ENCODE measurements at regions not wholly inside any gene's neighbourhood (a gene's known extent, or its start where the extent isn't known, plus 50 kb on each side); places are given as distances from the start of the nearest gene placed in this dataset.

DNA sequence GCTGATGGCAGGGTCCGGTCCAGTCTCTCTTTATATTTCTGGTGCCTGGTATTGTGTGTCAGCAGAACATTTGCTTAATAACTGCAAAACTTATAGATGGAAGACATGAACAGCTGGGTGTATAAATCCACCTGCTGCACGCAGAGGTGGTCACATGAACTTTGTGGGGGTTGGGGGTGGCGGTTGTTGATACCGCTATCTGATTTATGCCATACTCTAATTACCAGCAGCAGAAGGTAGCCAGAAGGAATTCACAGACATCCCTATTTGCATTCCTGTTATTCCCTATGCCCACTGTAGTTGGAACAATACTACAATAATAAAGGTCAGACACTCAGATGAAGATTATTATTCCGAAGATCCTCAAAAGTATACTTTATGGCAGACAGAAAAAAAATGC, 121.6 kb upstream of the PUDP start:
- no peak for DNase-seq

DNA sequence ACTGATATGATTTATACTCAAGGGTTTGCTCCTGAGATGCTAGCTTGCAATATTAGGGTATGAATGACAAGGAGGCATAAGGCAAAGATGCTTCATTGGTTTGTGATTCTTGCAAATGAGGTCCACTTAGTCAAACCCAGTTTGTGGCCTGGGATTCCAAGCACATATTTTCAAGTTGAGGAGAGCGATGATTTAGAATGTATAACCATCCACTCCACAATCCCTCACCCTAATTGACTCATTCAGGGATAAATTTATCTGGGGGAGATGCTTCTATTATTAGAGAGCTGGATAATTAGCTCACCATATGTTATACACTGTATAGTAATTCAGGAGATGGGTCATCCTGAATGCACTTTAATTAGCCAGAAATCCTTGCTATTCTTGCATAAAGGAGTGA, 118.3 kb upstream of the PUDP start:
- DNase-seq, result no peak

DNA sequence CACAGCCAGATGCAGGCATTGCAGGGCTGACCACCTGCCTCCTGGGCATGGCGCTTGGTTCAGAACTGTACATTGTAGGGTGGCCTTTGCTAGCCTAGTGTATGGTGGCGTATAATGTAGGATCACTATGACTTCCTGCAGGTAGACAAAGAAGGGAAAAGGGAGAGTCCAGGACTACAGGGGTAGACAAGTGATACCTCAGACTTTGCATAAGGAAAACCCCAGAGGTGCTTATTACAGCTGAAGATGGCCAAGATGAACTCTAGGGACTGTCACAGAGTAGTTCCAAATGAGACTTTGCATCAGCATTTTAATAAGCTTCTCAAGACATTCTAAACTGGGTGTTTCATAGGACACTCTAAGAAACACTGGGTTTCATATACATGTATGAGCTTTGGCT, 116.4 kb upstream of the PUDP start:
- no peak for DNase-seq

DNA sequence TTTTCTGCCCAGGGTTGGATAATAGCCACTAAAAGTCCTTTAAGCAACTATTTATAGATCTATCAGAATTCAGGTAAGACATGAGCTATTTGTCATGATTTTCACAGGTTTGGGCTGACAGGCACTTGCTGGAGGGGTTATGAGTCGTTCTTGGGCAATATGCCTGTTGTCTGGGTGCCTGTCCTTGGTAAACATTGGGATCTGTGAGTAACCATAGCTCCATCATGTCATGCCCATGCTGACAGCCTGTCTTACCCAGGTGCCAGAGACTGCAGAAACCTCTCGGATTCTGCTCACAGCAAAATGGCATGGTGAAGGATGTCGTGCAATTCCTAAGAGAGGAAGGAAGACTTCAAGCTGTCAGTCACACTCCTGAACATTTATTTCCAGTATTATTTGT, 116.0 kb upstream of the PUDP start:
- no peak for DNase-seq

DNA sequence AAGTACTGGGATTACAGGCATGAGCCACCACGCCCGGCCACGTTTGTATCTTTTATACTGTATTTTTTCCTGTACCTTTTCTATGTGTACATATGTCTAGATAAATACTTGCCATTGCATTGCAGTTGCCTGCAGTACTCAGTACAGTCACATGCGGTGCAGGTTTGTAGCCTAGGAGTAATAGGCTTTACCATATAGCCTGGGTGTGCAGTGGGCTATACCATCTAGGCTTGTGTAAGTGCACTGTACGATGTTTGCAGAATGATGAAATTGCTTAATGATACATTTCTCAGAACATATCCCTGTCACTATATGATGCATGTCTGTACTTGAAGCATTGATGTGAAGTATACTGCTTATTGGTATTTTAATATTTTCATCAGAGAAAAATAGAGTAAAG, 115.4 kb upstream of the PUDP start:
- no peak for DNase-seq

DNA sequence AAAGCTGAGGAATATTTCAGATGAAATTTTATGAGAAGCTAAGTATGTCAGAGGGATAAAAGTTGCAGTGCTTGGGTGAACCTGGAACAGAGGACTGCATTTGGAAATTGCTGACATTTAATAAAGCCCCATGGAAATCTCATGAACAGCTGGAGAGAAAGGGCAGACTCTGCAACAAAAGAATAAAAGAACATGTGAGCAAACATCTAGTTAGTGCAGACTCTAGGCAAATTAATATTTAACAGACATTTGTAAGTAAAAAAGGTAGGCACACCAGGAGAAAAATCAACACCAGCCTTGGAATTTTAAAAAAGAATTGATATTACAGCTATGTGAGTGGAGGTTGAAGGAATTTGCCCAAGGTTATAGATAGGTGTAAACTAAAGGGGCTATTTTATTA, 114.6 kb upstream of the PUDP start:
- DNase-seq, result no peak

DNA sequence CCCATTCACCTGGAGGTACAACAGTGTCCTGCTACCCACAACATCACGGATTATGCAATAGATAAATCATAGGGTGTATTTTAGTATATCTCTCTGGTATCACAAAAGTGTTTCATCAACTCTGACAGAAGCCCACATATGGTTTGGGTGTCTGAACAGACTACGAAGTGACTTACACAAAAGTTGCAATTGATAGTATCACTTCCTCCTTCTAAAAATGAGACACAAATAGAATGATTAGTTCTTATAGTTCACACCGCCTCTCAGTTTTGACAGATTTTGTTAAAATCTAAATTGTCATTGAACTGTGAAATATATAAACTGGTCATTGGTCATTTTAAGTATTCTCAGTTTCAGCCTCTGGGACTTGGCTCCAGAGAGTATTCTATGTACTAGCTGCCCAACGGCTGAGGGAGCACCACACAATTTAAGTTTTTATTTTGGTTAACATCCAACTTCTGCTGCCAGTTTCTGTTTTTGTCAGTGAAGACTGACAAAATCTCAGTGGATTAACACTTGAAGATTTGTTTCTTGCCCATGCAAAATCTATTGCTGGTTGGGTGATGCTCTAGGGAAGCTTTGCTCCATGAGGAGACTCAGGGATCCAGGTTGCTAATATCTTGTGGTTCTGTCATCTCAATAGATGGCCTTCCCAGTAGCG, 113.8 kb upstream of the PUDP start:
- DNase-seq, result no peak

DNA sequence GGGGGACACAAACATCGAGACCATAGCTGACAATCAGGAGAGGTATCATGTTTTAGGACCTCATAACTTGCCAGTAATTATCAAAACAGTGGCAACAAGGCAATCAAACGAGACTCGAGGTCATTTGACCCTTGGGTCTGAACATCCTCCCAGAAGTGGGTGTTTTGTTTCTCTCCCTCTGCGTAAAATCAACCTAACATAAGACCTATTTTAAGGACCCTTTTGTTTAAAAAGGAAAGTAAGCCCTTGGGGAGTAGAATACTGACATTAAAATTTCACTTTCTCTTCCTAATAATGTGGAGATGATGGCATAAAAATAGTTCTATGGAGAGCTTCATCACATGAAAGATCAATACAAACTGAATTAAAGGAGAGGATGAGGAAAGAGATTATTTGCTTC, 106.2 kb upstream of the PUDP start:
- DNase-seq, result no peak

DNA sequence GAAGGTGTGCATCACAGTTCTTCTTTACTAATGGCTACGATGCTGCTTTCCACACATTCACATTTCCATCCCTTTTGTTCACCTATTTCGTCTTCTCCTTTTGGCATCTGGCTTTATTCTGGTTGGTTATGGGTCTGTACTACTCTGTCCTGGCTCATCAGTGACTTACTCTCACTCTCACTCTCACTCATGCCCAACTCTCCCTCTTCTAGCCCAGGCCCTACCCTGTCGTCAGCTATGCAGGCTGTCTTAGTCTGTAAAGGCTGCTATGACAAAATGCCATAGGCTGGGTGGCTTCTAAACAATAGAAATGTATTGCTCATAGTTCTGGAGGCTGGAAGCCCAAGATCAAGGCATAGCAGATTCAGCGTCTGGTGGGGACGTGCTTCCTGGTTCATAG, 105.6 kb upstream of the PUDP start:
- no peak for DNase-seq

DNA sequence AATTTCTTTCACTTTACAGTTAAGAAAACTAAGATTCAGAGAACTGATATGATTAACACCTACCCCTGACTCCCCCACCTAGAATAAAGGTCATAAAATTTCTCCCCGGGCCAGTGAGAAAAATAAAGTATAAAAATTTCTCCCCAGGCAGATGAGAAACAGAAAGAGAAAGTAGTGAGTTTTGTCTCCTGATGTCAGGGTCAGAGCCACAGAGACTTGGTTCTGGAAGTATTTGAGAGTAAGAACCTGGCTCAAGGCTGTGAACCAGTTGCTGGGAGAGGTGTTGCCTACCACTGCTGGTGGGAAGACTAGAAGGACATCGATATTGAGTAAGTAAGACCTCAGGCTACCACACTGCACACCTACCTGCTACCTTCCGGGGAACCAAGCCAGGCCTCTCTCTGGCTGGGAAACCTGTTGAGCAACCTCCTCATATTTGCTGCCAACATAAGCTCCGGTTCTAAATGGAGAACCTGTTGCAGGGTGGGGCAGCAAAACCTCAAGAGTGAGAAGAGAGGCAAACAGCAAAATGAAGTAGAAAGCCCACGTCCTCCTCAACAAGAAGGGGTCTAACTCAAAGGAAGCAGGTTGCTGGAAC, 104.2 kb upstream of the PUDP start:
- DNase-seq, result no peak

DNA sequence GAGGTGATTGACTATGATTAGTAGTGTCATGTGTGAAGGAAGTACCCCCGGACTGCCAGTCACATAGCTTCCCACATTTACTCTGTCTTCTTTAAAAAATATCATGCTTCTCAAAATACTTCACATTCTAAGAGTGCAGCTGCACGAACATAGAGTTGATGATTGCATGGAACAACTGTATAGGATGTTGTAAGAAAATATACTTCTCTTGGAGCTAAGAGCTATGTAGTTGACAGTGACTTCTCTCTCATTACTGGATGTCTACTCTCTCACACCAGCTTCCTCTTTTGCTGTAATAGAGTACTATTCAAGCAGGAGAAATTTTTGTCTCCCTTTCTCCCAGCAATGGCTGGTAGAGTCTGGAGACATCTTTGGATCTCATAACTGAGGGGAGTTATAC, 99.4 kb upstream of the PUDP start:
- no peak for DNase-seq

DNA sequence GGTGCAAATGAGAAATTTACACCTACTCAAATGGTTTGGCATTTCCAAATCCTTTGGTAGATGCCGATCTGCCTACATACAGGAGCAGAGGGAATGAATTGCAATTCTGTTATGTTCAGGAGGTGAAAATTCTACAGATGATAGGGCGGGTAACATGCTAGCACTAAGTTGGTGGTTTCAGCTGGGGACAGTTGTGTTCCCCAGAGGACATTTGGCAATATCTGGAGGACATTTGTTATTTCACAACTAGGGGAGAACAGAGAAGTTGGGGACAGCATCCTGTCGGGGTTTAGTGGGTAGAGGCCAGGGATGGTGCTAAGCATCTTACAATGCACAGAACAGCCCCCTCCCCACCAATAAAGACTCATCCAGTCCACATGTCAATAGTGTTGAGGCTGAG, 96.5 kb upstream of the PUDP start:
- no peak for DNase-seq

DNA sequence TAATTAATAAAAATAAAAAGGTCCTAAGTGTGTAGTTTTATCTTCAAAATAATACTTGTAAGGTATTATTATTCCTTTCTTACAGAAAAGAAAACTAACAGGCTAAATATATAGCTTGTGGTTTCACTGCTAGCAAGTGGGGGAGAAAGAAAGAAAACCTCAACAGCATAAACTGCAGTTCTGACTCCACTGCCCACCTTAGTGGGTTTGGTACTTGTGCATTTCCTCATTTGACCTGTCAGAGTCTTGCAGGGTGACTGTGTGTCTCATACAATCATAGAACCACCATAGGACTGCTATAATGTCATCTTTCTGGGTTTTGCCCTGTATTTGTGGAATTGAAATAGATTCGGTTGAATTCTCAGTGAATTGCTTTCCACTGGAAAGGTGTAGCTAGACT, 94.7 kb upstream of the PUDP start:
- DNase-seq, result no peak

DNA sequence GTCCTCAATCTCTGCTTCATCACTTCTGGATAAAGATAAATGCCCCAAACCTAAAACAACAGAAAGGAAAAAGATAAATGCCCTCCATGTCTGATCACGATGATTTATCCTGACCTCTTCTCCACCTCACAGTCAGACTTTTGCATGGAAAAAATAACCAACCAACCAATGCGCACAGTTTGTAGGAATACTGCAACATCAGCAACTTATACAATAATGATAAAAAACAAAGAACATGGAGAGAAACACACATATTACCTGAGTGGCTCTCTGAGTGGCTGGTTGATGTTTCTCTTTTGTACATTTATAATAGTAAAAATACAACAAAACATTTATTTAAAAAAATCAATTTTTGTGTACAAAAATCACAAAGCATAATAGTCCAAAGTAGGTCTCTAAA, 93.0 kb upstream of the PUDP start:
- DNase-seq, result no peak

DNA sequence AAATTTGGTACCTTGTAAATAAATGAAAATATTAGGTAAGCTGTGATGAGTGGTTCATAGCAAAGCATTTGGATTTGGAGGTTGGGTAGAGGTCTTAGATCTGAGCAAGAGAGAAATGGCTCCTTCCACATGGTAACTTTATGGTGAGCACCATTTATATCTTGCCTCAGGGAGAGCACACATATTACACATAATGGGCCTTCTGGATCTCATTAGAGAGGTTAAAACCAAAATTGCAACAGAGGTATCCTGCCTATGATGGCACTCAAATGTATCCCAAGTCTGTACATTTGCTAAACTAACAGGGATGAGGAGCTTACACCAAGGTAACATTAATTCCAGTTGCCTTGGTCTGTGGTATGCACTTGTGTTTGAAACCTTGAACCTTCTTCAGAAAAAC, 87.1 kb upstream of the PUDP start:
- DNase-seq, result no peak

DNA sequence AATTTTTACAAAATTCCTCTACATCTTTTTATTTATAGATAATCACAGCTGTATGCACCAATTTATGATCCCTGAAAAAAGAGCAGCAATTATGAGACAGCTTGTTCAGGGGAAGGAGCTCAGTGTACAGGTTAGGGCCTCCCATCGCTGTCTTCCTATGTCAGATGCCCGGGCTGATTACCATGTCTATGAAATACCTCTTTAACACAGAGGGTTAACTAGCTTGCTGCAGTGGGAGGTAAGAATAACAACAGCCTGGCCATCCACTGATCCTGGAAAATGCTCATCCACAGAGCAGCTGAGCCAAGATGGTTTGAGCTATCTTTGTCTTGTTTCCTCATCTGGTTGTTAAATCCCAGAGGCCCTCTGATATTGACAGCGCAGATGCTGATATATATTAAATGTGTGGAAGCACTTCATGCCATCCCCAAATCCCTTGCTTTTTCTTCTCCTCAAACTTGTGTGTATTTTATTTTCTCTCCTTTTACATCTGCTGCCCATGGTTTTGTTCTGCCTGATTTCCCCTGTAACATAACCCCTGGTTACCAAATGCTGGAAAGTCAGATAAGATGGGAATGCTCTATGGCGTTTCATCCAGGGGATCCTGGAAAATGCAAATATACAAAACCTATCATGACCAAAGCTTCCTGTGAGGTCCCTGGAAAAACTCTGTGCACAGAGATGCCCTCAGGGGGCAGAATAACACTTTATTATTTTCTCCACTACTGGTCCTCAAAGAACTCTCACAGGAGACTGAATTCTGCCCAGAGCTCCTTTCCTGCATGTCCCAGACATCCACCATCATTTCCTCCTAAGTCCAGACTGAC, 85.8 kb upstream of the PUDP start:
- no peak for DNase-seq

DNA sequence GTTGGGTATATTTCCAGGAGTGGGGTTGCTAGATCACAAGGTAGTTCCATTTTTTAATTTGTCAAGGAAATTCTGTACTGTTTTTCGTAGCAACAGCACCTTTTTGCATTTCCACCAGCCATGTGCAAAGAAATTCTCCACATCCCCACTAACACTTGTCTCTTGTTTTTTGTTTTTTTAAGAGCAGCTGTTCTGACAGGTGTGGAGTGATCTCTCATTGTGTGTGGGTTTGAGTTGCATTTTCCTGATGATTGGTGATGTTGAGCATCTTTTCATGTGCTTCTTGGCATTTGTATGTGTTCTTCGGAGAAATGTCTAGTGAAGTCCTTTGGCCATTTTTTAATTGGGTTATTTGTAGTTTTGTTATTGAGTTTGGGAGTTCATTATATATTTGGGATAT, 80.3 kb upstream of the PUDP start:
- no peak for DNase-seq

DNA sequence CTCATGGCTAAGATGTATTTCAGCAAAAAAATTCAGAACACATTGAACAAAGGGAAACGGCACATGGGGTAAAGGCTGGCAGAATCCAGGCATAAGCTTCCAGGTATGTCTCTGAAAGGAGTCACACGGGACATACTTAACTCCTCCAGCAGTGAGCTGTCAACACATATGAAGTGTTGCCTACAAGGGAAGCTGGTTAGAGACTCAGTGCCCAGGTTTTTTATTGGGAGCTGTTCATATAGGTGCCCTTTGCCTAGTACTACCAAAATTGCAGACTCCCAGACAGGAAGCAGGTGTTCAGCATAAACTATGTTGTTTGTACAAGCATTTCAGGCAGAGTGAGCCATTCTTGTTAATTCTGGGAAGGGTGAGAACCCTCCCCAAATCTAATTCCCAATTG, 77.4 kb upstream of the PUDP start:
- DNase-seq, result no peak

DNA sequence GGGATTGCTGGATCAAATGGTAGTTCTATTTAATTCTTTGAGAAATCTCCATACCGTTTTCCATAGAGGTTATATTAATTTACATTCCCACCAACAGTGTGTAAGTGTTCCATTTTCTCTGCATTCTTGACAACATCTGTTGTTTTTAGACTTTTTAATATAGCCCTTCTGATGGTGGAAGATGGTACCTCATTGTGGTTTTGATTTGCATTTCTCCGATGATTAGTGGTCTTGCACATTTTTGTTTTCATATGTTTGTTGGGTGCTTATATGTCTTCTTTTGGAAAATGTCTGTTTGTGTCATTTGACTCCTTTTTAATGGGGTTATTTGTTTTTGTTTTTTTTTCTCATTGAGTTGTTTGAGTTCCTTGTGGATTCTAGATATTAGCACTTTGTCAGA, 75.3 kb upstream of the PUDP start:
- DNase-seq, result no peak

DNA sequence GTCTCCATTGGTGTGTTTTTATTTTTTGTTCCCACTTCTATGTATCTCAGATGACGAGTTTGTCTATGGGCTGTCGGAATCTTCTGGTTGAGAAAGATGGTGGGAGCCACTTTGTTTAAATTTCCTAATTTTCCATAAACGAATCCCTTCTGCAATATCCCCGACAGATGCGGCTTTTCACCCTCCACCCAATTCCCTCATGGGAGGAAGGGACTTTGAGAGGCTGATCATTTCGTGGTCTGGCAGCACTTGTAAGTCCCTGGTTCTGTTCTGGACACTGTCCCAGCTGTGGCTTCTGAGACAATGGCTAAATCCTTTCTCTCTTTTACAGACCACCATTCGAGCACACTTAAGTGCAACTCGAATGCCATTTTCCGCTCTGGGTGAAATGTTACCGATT, 72.2 kb upstream of the PUDP start:
- no peak for DNase-seq

DNA sequence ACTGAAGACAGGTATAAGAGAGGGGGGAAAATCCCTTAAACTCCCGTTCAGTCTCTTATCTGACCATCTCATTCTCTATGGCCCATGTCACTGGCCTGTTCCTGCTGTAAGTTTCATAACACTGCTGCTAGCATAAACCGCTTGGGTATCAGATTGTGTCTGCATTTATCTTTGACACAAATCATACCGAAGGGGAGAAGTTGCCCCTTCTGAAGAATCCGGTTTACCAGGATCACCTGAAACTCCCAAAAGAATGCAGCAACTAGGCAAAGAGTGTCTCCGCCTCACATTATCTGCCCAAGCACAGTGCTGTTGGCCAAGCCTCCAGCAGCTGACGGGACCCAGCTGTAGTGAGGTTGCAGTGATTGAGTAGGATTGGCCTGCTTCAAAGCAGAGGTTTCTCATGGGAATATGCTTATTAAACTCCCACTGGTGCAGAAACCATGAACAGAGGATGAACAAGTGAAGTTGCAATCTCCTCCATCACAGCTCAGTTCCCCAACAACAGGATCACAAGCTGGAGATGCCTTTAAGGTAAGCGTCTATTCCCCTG, 71.3 kb upstream of the PUDP start:
- DNase-seq, result no peak

DNA sequence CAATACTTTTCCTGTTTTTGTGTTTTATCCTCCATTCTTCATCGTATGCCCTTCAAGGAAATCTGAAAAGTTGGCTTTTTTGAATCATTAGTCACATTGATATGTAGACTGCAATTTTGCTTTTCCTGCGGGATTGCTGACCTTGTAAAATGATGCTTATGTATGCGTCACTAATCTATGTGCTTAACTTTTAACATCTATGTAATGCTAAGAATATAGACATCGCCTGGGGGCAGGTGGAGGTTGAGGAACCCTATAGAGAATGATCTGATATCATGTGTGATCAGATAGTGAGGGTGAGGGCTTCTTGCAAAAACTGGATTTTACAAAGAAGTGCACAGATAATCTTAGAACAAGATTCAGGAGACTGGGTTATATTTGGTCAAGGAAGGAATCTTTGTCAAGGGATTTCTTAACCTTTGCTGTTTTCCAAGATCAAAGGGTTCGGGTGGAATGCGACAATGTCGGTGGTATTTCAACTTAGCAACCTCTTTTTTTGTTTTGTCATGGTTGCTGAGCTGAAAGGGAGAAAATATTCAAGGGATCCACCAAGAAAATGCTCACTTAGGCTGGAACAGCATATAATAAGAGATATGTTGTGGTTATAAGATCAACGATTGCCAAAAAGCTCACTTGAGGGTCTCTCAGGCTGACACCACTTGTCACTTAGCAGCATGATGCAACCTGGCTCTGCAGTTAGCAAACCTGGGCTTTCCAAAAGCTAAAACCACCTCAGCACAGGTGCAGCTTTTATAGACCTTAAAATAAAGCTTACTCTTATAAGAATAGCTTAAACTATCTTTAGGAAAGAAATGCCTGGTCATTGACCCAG, 70.6 kb upstream of the PUDP start:
- no peak for DNase-seq

DNA sequence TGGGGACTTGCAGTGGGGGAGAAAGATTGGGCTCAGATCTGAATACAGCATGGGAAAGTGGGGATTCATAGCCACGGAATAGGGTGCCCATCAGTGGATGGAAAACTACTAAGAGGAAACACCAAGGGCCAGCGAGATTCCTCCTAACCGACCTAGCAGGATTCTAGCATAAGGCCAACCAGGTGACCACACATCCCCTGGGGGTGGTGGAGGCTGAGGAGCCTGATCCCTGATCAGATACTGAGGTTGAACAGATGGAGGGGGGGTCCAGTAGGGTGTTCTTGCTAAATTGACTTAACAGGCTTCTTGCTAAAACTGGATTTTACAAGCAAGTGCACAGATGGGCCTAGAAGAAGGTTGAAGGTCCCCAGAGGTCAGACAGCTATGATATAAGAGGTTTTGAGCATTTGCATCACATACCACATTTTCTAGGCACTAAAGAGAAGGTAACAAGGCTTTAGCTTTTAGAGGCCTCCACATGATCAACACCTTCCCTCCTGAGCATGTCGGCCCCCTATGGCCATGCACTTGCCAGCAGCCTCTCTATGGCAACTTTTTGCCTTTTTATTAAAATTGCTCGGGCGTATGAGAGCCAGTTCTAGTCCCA, 69.1 kb upstream of the PUDP start:
- no peak for DNase-seq

All from activated CD4-positive, alpha-beta T cell treated with anti-CD3 and anti-CD28 coated beads for 48 hours (primary cell).